ENCODE measurements at regions not wholly inside any gene's neighbourhood (a gene's known extent, or its start where the extent isn't known, plus 50 kb on each side); places are given as distances from the start of the nearest gene placed in this dataset.
"Not testable (repeated sequence)": the region's sequence is repeated elsewhere in the genome, so short reads cannot be mapped to it uniquely, and the experiment has no call there.

- no peak for DNase-seq
Measured at GRCh38 chr10:64363687-64364086, 842.5 kb downstream of the REEP3 start.

GRCh38 chr10:64365663-64366062 is 844.5 kb downstream of the REEP3 start:
- DNase-seq: no peak

GRCh38 chr10:64368298-64368697 is 847.1 kb downstream of the REEP3 start:
- no peak for DNase-seq

GRCh38 chr10:64369885-64370773 is 848.9 kb downstream of the REEP3 start:
- DNase-seq: no peak

GRCh38 chr10:64374346-64374745 is 853.1 kb downstream of the REEP3 start:
- DNase-seq: no peak

- no peak for DNase-seq
Measured at GRCh38 chr10:64376167-64376566, 855.0 kb downstream of the REEP3 start.

GRCh38 chr10:64379898-64380297 is 858.7 kb downstream of the REEP3 start:
- no peak for DNase-seq

- DNase-seq: no peak
Measured at GRCh38 chr10:64385355-64385754, 864.2 kb downstream of the REEP3 start.

- no peak for DNase-seq
Measured at GRCh38 chr10:64394744-64395143, 873.5 kb downstream of the REEP3 start.

- no peak for DNase-seq
Measured at GRCh38 chr10:64396105-64396708, 875.0 kb downstream of the REEP3 start.

GRCh38 chr10:64397125-64397524 is 875.9 kb downstream of the REEP3 start:
- DNase-seq: no peak

- DNase-seq: no peak
Measured at GRCh38 chr10:64408391-64409183, 887.4 kb downstream of the REEP3 start.

GRCh38 chr10:64409349-64409748 is 888.1 kb downstream of the REEP3 start:
- no peak for DNase-seq

- no peak for DNase-seq
Measured at GRCh38 chr10:64416011-64416410, 894.8 kb downstream of the REEP3 start.

- DNase-seq: no peak
Measured at GRCh38 chr10:64419461-64419860, 898.3 kb downstream of the REEP3 start.

- no peak for DNase-seq
Measured at GRCh38 chr10:64426745-64427144, 905.5 kb downstream of the REEP3 start.

- DNase-seq: no peak
Measured at GRCh38 chr10:64430690-64431323, 909.6 kb downstream of the REEP3 start.

- not testable (repeated sequence) for DNase-seq
Measured at GRCh38 chr10:64441872-64442271, 920.7 kb downstream of the REEP3 start.

- no peak for DNase-seq
Measured at GRCh38 chr10:64444163-64444562, 923.0 kb downstream of the REEP3 start.

- no peak for DNase-seq
Measured at GRCh38 chr10:64444564-64444963, 923.4 kb downstream of the REEP3 start.

GRCh38 chr10:64449603-64450002 is 928.4 kb downstream of the REEP3 start:
- DNase-seq: no peak

- DNase-seq: no peak
Measured at GRCh38 chr10:64450312-64450711, 929.1 kb downstream of the REEP3 start.

- no peak for DNase-seq
Measured at GRCh38 chr10:64454962-64455361, 933.8 kb downstream of the REEP3 start.

All from activated gamma-delta T cell (primary cell).